Activated CD8-positive, alpha-beta T cell treated with anti-CD3 and anti-CD28 coated beads, Interleukin-2, amount 10 ng/mL, durations not matched to agents 7 days and 5 days (primary cell): ENCODE measurements at regions not wholly inside any gene's neighbourhood (a gene's known extent, or its start where the extent isn't known, plus 50 kb on each side); places are given as distances from the start of the nearest gene placed in this dataset.

Source experiments
- ATAC-seq: fragments of 150-1000 bp; cut with Tn5 transposase; one replicate; pipeline ENCODE4 v1.10.0; 2021; ENCODE audit warnings: moderate library complexity
- CTCF ChIA-PET: fragments of 350-600 bp; sonication (Branson Sonifier 250); formaldehyde crosslinking; loops from one replicate; lab custom pipeline; 2021; ENCODE audit warnings: antibody characterized with exemption; lab: Charles Lee
- POLR2A ChIA-PET: fragments of 350-600 bp; sonication (Branson Sonifier 250); formaldehyde crosslinking; loops from one replicate; lab custom pipeline; 2021; ENCODE audit warnings: antibody characterized with exemption; lab: Charles Lee
- DNase-seq: peaks from one replicate; pipeline ENCODE4 v3.0.0-alpha.2; 2020
- H3K27ac Mint-ChIP-seq: one replicate; pipeline ENCODE4 v1.8.0; 2021; ENCODE audit warnings: mild to moderate bottlenecking, mixed read lengths
- H3K27me3 Mint-ChIP-seq: one replicate; pipeline ENCODE4 v1.8.0; 2021; ENCODE audit warnings: low read depth, mixed read lengths
- H3K36me3 Mint-ChIP-seq: one replicate; pipeline ENCODE4 v1.8.0; 2021; ENCODE audit warnings: low read depth, mixed read lengths
- H3K4me1 Mint-ChIP-seq: one replicate; pipeline ENCODE4 v1.8.0; 2021; ENCODE audit warnings: low read depth, mixed read lengths
- H3K4me3 Mint-ChIP-seq: one replicate; pipeline ENCODE4 v1.8.0; 2021; ENCODE audit warnings: mild to moderate bottlenecking, mixed read lengths
- H3K9me3 Mint-ChIP-seq: one replicate; pipeline ENCODE4 v1.8.0; 2022; ENCODE audit warnings: mixed read lengths; ENCODE audit not compliant: insufficient read depth

DNA sequence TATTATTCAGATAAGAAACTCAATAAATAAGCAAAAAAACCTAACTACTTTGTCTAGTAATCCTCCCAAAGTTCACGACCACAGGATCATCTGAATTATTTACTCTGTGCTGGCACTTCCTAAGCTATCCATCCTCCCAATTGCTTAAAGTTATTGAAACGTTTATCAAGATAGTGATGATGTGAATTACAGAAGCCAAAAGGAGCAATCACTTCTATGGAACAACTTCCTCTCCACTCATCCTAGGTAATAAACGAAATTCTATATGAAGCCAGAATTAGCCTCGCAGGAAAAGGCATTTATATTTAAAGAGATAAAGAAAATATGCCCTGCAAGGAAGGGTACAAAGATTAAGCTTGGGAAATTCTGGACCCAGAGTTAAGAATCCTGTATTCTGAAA lies 475.4 kb downstream of the NLGN4X start:
- peaks cover under 1% of the 10 kb centered on the region for H3K9me3 Mint-ChIP-seq
- no peak overlapping the region for H3K27ac Mint-ChIP-seq
- CTCF ChIA-PET: no interaction called here
- no peak overlapping the region for H3K4me3 Mint-ChIP-seq
- DNase-seq (no peak), ATAC-seq (no peak)
- no peaks in the 10 kb centered on the region for H3K4me1 Mint-ChIP-seq
- POLR2A ChIA-PET: no interaction called here
- H3K36me3 Mint-ChIP-seq: no peaks in the 10 kb centered on the region
- H3K27me3 Mint-ChIP-seq: no peaks in the 10 kb centered on the region

DNA sequence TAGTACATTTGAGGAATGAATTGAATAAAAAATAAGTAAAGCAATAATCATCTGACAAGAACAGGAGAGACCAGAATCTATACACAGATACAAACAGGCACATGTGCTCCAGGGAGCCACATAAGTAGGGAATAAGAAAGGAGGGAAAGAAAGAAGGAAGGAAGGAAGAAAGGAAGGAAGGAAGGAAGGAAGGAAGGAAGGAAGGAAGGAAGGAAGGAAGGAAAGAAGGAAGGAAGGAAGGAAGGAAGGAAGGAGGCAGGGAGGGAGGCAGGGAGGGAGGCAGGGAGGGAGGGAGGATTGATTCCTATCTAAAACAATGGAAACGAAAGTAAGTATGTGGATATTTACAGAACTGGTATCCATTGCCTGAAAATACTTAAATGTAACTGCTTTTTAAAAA lies 475.8 kb downstream of the NLGN4X start:
- no peak overlapping the region for H3K27ac Mint-ChIP-seq

DNA sequence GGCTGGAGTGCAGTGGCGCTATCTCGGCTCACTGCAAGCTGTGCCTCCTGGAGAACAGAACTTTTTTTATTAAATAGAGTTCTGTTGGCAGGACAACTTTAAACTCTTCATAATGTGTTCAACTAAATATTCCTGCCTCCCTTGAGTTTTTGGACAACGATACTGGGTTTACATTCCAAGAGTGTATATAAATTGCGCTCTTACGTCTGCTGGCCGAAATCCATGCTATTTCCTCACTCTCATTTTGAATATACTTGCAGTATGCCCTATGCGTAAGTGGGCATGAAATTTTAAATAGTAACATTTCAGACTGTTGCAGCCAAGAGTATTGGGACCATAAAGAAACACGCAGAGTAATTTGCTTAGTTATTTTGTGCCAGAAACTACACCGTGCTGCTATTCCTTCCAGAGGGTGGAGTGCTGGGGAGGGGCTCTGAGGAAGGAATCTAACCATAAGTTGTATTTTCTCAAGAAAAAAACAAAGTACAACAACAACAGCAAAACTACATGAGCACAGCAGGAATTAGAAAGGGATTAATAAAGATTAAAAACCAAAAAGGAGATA lies 480.0 kb downstream of the NLGN4X start:
- peaks cover 4% of the 10 kb centered on the region for H3K9me3 Mint-ChIP-seq
- no peak overlapping the region for H3K27ac Mint-ChIP-seq
- no peaks in the 10 kb centered on the region for H3K36me3 Mint-ChIP-seq
- DNase-seq: no peak
- POLR2A ChIA-PET: no interaction called here
- no peaks in the 10 kb centered on the region for H3K4me1 Mint-ChIP-seq
- no peak overlapping the region for H3K4me3 Mint-ChIP-seq
- CTCF ChIA-PET: no interaction called here
- no peaks in the 10 kb centered on the region for H3K27me3 Mint-ChIP-seq
- no peak for ATAC-seq

More for the DNA sequence above, 475.8 kb downstream of the NLGN4X start:
- Mint-ChIP-seq H3K36me3 (no peaks in the 10 kb centered on the region), H3K4me1 (no peaks in the 10 kb centered on the region), H3K4me3 (no peak overlapping the region), H3K9me3 (peaks cover 4% of the 10 kb centered on the region), H3K27me3 (no peaks in the 10 kb centered on the region)
- DNase-seq (no peak), ATAC-seq (no peak)
- CTCF ChIA-PET: no interaction called here
- POLR2A ChIA-PET: no interaction called here

DNA sequence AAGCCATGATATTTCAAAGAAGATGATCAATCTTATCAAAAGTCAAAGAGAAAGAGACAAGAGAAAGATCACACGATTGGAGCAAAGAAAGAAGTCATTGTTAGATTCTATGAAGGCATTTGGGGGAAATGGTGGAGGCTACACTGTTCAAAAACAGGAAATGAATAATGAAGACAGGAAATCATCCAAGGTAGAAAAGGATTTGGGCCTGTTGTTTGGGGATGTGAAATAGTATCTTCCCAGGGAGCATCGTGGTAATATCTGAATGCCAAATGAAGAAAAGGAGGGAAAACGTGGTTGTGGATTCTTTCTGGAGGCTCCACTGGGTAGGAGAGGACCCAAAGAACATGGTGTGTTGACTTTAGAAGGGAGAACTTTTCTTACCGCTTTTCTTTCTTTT lies 482.4 kb downstream of the NLGN4X start:
- no peak overlapping the region for H3K4me3 Mint-ChIP-seq
- no peaks in the 10 kb centered on the region for H3K4me1 Mint-ChIP-seq
- CTCF ChIA-PET: no interaction called here
- POLR2A ChIA-PET: no interaction called here
- H3K36me3 Mint-ChIP-seq: no peaks in the 10 kb centered on the region
- H3K9me3 Mint-ChIP-seq: peaks cover 4% of the 10 kb centered on the region
- H3K27ac Mint-ChIP-seq: no peak overlapping the region
- ATAC-seq: no peak
- no peak for DNase-seq
- H3K27me3 Mint-ChIP-seq: no peaks in the 10 kb centered on the region

DNA sequence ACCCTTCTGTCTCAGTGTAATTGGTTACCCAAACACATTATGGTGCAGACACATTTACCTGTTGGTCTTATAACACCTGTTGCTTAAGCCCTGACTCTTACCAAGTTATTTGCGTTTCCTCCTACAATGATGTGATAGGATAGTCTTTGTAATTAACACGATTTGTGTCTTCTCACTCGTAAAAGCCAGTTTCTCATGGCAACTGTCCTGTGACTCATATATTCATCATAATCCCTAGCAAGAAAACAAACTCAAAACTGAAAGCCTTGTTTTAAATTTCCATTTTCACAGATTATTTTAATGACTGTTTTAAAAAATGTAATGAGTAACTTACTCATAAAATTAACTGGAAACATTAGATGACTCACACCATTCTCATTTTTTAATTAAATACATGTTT lies 495.2 kb downstream of the NLGN4X start:
- Mint-ChIP-seq H3K9me3 (no peaks in the 10 kb centered on the region), H3K36me3 (no peaks in the 10 kb centered on the region), H3K4me1 (no peaks in the 10 kb centered on the region), H3K27me3 (no peaks in the 10 kb centered on the region), H3K27ac (no peak overlapping the region), H3K4me3 (no peak overlapping the region)
- POLR2A ChIA-PET: no interaction called here
- CTCF ChIA-PET: no interaction called here
- DNase-seq (no peak), ATAC-seq (no peak)

DNA sequence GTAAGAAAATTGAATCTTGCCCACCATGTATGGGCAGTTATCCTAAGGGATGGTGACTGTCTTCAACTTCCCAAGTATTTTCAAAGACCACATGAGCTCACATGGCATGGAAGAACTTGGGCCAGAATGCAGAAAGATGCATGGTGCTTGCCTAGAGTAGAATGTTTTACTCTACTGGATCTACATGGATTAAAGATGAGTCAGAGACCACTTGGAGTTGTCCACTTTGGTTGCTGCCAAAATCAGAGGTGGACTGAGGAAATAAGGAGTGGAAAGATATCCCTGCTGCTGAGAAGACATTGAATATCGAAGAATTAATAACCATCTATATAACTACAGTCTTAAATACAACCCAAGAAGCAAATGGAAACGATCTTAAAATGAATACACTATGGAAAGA lies 498.1 kb downstream of the NLGN4X start:
- POLR2A ChIA-PET: no interaction called here
- H3K27me3 Mint-ChIP-seq: no peaks in the 10 kb centered on the region
- CTCF ChIA-PET: no interaction called here
- H3K27ac Mint-ChIP-seq: no peak overlapping the region
- H3K4me1 Mint-ChIP-seq: no peaks in the 10 kb centered on the region
- no peak overlapping the region for H3K4me3 Mint-ChIP-seq
- DNase-seq (no peak), ATAC-seq (no peak)
- no peaks in the 10 kb centered on the region for H3K9me3 Mint-ChIP-seq
- H3K36me3 Mint-ChIP-seq: no peaks in the 10 kb centered on the region

DNA sequence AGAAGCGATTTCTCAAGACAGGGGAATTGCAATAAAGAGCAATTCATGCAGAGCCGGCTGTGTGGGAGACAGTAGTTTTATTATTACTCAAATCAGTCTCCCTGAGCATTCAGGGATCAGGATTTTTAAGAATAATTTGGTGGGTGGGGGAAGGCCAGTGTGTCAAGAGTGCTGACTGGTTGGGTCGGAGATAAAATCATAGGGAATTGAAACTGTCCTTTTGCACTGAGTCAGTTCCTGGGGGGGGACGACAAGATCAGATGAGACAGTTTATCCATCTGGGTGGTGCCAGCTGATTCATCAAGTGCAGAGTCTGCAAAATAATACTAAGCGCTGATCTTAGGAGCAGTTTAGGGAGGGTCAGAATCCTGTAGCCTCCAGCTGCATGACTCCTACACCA lies 502.4 kb downstream of the NLGN4X start:
- H3K9me3 Mint-ChIP-seq: no peaks in the 10 kb centered on the region
- ChIA-PET CTCF (no interaction called here), POLR2A (no interaction called here)
- ATAC-seq: no peak
- no peaks in the 10 kb centered on the region for H3K27me3 Mint-ChIP-seq
- H3K4me3 Mint-ChIP-seq: no peak overlapping the region
- no peak for DNase-seq
- no peaks in the 10 kb centered on the region for H3K36me3 Mint-ChIP-seq
- H3K4me1 Mint-ChIP-seq: no peaks in the 10 kb centered on the region
- no peak overlapping the region for H3K27ac Mint-ChIP-seq

DNA sequence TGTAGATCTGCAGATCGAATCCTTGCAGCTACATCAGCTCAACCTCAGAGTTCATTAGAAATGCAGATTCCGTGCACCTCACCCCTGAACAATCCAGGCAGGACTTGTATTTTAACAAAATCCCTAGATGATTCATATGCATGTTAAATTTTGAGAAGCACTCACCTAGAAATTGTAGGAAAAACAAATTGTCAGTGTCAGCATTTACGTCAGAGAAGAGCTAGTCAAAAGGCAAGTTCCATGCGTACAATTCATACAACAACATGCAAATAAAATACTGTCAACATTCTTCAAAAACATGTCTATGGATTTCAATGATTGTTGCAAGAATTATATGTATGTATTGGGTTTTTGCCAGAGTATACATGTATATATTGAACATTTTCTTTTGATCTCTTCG lies 504.5 kb downstream of the NLGN4X start:
- no peaks in the 10 kb centered on the region for H3K27me3 Mint-ChIP-seq
- CTCF ChIA-PET: no interaction called here
- no peaks in the 10 kb centered on the region for H3K9me3 Mint-ChIP-seq
- H3K4me1 Mint-ChIP-seq: no peaks in the 10 kb centered on the region
- no peak for ATAC-seq
- POLR2A ChIA-PET: no interaction called here
- DNase-seq: no peak
- no peak overlapping the region for H3K27ac Mint-ChIP-seq
- no peak overlapping the region for H3K4me3 Mint-ChIP-seq
- no peaks in the 10 kb centered on the region for H3K36me3 Mint-ChIP-seq

DNA sequence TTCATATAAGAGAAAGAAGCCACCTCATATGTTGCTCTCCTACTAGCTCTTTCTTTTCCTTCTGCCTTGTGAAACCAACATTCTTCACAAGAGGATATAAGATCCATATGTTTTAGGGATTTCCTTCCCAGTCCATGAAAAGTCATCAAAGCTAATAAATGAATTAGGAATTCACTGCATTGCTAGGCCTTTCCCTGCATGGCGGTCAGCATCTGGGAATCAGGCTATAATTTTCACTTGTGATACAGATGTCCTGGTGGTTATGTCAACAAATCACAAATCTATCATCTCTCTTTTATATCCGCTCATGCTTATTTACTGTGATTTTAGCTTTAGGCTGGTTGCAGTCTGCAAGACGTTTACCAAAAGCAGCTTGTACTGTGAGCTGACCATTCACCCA lies 510.0 kb downstream of the NLGN4X start:
- Mint-ChIP-seq H3K27me3 (no peaks in the 10 kb centered on the region), H3K27ac (no peak overlapping the region), H3K9me3 (no peaks in the 10 kb centered on the region), H3K4me3 (no peak overlapping the region), H3K4me1 (no peaks in the 10 kb centered on the region), H3K36me3 (no peaks in the 10 kb centered on the region)
- POLR2A ChIA-PET: no interaction called here
- CTCF ChIA-PET: no interaction called here
- no peak for DNase-seq
- no peak for ATAC-seq

DNA sequence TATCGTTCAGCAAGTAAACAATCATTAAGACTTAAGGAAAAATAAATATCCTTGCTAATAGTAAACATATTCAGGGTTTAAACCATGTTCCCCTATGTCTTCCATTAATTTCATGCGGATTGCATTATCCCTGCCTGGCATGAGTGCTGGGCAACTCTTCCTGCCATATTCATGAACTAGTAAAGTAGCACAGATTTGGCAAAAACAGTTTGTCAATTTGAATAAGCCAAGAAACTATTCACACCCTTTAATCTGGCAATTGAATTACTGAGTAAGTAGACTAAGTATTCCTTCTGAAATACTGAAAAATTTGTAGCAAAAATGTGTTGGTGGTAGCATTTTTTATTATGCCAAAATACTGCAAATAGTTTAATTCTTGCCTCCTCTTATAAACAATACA lies 512.0 kb downstream of the NLGN4X start:
- no peaks in the 10 kb centered on the region for H3K36me3 Mint-ChIP-seq
- ATAC-seq (no peak), DNase-seq (no peak)
- no peak overlapping the region for H3K27ac Mint-ChIP-seq
- ChIA-PET POLR2A (no interaction called here), CTCF (no interaction called here)
- no peaks in the 10 kb centered on the region for H3K27me3 Mint-ChIP-seq
- H3K9me3 Mint-ChIP-seq: no peaks in the 10 kb centered on the region
- no peak overlapping the region for H3K4me3 Mint-ChIP-seq
- H3K4me1 Mint-ChIP-seq: no peaks in the 10 kb centered on the region

DNA sequence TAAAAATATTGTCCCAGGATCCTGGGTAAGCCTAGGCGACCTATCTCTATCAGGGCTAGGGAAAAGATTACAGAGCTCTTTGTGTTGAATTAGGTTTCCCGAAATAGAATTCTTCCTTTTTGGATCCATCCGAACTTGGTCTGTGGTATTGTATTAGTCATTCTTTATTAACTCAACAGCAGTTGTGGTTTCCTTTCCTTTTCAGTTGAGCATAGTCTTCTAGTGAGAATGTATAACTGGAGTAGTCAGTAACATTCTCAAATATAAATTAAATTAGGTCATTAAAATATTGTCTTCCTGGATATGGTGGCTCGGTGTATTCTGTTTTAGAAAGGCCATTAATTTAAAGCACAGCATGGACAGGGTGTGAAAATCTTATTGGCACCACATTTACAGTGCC lies 520.4 kb downstream of the NLGN4X start:
- H3K9me3 Mint-ChIP-seq: peaks cover 5% of the 10 kb centered on the region
- H3K36me3 Mint-ChIP-seq: no peaks in the 10 kb centered on the region
- no peaks in the 10 kb centered on the region for H3K27me3 Mint-ChIP-seq
- DNase-seq (no peak), ATAC-seq (no peak)
- H3K27ac Mint-ChIP-seq: no peak overlapping the region
- CTCF ChIA-PET: no interaction called here
- POLR2A ChIA-PET: no interaction called here
- H3K4me3 Mint-ChIP-seq: no peak overlapping the region
- H3K4me1 Mint-ChIP-seq: no peaks in the 10 kb centered on the region

DNA sequence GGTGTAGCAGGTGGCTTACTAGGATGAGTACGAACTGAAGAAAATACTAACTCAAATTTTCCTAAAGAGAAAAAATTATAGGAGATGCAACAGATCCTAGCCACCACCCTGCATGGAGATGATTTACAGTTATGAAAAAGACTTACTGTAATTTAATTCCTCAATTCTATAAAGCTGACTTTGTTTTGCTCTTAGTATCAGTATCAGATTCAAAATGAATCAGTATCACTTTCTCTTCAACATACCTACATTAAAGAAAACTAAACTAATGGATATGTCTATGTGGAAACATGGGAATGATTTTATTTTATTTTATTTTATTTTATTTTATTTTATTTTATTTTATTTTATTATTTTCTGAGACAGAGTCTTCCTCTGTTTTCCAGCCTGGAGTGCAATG lies 525.8 kb downstream of the NLGN4X start:
- no peak for ATAC-seq
- CTCF ChIA-PET: no interaction called here
- no peaks in the 10 kb centered on the region for H3K36me3 Mint-ChIP-seq
- no peaks in the 10 kb centered on the region for H3K4me1 Mint-ChIP-seq
- no peak overlapping the region for H3K27ac Mint-ChIP-seq
- H3K27me3 Mint-ChIP-seq: no peaks in the 10 kb centered on the region
- no peak for DNase-seq
- H3K4me3 Mint-ChIP-seq: no peak overlapping the region
- H3K9me3 Mint-ChIP-seq: no peaks in the 10 kb centered on the region
- POLR2A ChIA-PET: no interaction called here

DNA sequence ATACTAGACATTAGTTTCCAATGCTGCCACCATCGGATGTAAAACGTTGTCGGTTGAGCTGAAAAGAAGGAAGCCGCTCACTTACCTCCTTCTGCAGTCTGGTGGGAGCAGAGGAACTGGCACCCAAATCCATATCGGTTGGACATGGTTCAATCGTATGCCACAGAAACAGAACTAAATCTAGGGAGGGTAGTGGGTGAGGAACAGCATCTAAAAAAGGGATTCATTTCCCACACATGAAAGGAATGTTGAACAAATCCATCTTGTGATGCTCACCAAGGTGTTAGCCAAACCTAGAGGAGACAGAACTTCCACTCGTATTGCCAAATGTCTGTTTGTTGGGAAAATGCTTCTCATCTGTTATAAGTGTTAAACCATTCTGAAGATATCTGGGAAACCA lies 532.7 kb downstream of the NLGN4X start:
- Mint-ChIP-seq H3K27me3 (no peaks in the 10 kb centered on the region), H3K36me3 (no peaks in the 10 kb centered on the region), H3K9me3 (peaks cover 4% of the 10 kb centered on the region), H3K4me3 (no peak overlapping the region), H3K27ac (no peak overlapping the region), H3K4me1 (no peaks in the 10 kb centered on the region)
- ATAC-seq (no peak), DNase-seq (no peak)
- ChIA-PET POLR2A (no interaction called here), CTCF (no interaction called here)
